GM03348 (cell line): ENCODE measurements at regions not wholly inside any gene's neighbourhood (a gene's known extent, or its start where the extent isn't known, plus 50 kb on each side); places are given as distances from the start of the nearest gene placed in this dataset.

Experiments
- DNase-seq: peaks from one replicate; pipeline ENCODE4 v3.0.0; 2012; ENCODE audit warnings: low spot score

DNA sequence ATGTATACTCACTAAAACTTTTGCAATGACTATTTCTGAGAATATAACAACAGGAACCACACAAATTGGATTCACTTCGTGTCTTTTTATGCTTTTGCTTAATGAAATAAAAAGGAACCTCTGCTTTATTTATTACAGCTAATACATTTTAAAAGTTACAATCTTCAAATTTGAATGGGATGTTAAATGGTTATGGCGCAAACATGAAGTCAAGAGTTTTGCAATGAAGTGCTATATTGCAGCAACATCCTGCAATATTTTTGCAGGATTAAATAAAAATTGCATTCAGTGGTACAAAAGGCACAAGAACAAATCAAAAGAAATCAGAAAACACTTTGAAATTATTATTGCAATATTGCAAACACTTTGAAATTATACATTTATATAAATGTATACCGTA lies 1519.0 kb upstream of the MIR17HG start:
- no peak for DNase-seq

GRCh38 chr13:89831157-89831556 lies 1516.3 kb upstream of the MIR17HG start:
- DNase-seq = no peak

GRCh38 chr13:89832827-89833226 lies 1514.7 kb upstream of the MIR17HG start:
- no peak for DNase-seq

DNA sequence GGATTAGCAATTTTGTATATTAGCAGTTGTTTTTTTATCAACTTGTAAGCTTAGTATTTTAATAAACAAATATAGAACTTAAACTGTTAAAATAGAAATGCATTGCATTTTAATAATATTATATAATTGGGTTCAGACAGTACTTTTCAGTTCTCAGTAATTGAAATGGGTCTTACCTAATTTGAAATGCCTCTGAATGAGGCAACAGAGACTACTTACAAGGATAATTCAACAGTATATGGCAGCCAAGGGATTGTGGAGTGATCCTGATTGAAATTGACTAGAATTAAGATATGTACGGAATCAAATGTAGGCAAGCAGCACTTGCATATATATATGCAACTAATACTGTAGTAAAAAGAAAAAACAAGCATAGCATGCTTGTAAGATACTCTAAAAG lies 1503.9 kb upstream of the MIR17HG start:
- DNase-seq = no peak

DNA sequence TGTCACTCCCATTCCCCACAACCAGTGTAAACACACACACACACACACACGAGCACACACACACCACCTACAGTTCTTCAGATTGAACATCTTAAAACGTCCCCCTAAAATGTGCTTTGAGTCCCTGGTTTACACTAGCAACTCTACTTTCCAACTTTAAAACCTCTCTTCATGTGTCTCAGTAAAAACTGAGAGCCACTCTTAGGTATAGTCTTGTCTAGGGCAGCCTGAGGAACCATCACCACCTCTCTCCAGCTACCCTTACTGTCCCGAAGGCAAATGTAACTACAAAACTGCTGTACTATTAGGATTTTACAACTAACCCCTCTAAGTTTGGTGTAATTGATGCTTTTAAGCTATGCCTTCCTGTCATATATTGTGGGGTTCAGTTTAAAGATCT lies 1501.6 kb upstream of the MIR17HG start:
- DNase-seq = no peak

DNA sequence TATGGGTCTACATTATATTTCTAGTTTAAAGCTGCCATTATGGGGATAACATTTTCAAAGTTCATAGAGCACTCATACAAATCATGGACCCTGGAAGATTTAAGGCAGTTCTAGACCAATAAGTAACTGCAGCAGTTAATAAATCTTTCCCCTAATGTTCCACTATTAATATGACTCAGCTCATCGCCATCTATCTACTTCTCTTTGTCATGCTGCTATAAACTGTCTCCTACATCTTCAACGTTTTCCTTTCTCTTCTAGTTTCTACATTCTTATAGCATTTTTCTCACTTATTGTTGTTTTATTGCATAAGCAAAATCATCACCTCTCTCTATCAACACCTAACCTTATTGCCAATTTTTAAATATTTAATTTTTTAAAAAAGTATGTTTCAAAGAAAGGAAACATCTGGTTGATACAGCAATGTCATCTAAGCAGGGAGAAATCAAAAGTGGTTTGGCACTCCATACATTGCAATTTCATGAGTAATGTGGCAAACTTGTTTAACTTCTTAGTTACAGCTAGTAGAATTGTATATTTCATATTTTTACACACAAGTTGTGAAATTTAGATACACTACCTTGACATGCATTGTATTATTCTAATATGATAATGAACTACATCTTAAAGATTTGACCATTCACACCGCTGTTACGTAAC lies 1500.4 kb upstream of the MIR17HG start:
- DNase-seq = no peak

GRCh38 chr13:89852570-89852969 lies 1494.9 kb upstream of the MIR17HG start:
- DNase-seq = no peak

GRCh38 chr13:89856512-89856911 lies 1491.0 kb upstream of the MIR17HG start:
- DNase-seq = no peak

GRCh38 chr13:89857502-89857901 lies 1490.0 kb upstream of the MIR17HG start:
- no peak for DNase-seq

GRCh38 chr13:89862011-89862690 lies 1485.3 kb upstream of the MIR17HG start:
- DNase-seq = no peak

DNA sequence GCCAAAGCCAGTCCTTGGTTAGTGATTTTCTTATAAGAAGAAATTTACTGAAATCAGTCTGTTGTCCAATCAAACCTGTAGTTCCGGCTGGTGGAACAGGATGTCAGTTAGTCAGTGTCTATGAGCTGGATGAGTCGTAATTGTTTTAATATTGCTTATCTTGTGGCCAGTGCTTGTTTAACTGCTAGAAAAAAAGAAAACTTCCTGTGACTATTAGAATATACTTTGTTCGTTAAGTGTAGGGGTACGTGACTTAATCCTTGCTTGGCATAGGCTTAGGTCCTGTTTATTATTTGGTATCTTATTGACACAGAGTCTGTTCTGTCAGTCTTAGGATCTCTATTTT lies 1484.8 kb upstream of the MIR17HG start:
- no peak for DNase-seq

GRCh38 chr13:89865164-89866064 lies 1482.1 kb upstream of the MIR17HG start:
- DNase-seq = no peak

DNA sequence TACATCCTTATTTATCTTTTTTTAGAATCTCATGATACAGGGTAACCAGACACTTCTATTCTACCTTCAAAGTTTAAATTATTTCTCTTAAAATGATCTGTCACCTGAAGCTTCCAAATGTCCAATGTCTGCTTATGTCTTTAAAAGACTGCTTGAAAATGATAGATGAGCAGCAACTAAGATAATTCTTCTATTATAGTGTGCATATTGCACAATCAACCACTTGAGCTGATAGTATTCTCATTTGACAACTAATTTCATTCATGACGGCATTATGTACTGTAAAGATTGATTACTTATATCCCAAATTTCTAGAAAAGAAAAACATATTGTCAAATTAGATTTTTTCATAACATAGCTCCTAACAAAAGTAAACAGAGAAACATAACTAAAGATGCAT lies 1478.2 kb upstream of the MIR17HG start:
- DNase-seq = no peak

DNA sequence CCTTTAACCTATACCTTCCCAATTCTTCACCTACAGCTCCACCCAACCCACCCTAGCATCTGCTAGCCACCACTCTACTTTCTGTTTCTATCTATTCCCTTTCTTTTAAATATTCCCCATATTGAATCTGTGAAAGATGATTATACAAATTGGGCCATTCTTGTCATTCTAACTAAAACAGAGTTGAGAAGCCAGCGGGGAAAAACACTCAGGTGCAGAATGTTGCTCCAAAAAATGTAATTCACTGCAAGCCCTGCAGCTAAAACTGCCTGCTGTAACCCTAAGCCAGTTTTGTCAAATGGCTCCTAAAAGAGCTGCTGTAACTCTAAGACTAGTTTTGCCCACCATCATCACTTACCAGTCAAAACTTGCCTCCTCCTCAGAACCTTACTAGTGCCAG lies 1468.6 kb upstream of the MIR17HG start:
- DNase-seq = no peak

DNA sequence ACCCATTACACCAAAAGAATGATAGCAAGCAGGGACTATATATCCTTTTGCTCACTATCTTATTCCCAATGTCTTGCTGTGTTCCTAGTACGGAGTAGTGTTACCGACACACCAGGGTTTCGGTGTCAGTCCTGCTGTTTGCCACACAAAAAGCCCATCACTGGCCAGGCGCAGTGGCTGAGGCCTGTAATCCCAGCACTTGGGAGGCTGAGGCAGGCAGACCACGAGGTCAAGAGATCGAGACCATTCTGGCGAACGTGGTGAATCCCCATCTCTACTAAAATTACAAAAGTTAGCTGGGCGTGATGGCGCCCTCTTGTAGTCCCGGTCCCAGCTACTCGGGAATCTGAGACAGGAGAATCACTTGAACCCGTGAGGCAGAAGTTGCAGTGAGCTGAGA lies 1467.3 kb upstream of the MIR17HG start:
- DNase-seq = no peak

DNA sequence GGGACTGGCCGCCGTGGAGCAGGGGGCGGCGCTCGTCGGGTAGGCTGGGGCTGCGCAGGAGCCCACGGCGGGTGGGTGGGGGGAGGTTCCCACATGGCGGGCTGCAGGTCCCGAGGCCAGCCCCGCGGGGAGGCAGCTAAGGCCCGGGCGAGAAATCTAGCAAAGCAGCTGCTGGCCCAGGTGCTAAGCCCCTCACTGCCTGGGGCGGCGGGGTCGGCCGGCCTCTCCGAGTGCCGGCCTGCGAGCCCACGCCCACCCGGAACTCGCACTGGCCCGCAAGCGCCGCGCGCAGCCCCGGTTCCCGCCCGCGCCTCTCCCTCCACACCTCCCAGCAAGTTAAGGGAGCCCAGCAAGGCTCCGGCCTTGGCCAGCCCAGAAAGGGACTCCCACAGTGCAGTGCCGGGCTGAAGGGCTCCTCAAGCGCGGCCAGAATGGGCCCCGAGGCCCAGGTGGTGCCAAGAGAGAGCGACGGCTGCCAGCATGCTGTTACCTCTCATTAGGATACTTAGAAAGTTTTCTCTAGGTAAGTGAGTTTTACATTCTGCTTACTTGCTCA lies 1463.5 kb upstream of the MIR17HG start:
- no peak for DNase-seq

DNA sequence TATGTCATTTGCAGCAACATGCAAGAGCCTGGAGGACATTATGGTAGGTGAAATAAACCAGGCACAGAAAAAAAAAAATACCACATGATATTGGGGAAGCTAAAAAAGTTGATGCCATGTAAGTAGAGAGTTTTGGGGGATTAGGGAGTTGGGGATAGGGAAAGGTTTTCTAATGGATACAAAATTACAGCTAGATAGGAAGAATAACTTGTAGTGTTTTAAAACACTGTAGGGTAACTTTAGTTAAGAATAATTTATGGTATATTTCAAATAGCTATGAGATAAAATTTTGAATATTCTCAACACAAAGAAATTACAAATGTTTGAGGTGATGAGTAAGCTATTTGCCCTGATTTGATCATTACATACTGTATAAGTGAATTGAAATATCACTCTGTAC lies 1456.7 kb upstream of the MIR17HG start:
- no peak for DNase-seq

DNA sequence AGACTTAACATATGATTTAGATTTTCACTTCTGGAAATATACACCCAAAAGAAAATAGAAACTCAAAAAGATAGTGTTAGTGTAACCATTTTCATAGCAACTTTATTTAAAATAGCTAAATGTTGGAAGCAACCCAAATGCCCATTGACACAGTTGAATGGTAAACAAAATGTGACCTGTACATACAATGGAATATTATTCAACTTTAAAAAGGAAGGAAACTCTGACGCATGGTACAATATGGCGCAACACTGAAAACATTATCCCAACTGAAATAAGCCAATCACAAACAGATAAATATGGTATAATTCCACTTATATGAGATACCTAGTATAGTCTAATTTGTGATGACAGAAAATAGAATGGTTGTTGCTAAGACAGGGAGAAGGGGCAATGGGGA lies 1456.1 kb upstream of the MIR17HG start:
- no peak for DNase-seq

- no peak for DNase-seq
Observed at GRCh38 chr13:89897681-89898080, 1449.8 kb upstream of the MIR17HG start.

DNA sequence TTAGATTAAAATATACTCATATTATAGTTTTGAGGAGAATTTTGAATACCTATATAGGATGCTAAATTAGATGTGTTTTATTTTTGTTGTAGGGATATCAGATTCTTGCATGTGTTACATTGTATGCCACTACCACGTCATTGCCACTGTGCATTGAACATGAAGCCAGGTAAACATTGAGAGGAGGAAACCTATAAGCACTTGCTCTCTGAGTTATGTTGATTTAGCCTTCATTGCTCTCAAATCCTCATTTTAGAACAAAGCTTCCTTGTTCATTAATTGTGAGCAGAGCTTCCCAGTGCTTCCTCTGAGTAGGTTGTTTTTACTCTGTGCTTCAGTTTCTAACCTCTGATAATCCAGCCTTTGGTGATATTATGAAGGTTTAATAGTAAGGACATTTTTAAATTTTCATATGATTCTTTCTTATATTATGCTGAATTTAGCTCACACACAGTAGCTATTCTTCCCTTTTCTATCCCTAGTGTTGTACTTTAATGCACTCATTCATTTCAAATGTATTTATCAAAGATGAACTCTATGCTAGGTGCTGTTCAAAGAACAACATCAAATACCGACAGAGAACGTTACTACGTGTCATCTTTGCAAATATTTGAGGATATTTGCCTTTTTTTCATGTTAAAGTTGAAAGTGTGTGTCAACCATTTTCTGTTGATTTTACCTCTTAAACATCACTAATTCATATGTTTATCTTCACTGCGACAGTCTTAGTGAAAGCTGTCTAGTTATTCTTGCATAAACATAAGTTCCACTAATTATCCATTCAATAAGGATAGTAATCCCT lies 1448.0 kb upstream of the MIR17HG start:
- no peak for DNase-seq

- no peak for DNase-seq
Observed at GRCh38 chr13:89900104-89900765, 1447.3 kb upstream of the MIR17HG start.
